ENCODE measurements at regions not wholly inside any gene's neighbourhood (a gene's known extent, or its start where the extent isn't known, plus 50 kb on each side); places are given as distances from the start of the nearest gene placed in this dataset.

DNA sequence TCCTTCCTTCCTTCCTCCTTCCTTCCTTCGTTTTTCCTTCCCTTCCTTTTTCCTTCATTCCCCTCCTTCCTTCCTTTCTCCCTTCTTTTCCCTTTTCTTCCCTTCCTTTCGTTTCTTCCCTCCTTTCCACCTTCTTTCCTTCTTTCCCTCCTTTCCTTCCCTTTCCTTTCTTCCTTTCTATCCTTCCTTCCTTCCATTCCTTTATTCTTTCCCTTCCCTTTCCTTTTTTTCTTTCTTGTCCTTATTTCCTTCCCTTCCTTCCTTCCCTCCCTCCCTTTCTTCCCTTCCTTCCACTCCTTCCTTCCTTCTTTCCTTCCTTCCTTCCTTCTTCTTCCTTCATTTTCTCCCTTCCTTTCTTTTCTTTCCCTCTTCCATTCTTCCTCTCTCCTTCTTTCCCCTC lies 394.6 kb downstream of the GABRB3 start:
- Histone ChIP-seq H3K27ac (no peak overlapping the region), H3K27me3 (no peaks in the 10 kb centered on the region), H3K4me1 (ENCODE audit: insufficient read depth) (no peaks in the 10 kb centered on the region), H3K9me3 (ENCODE audit: low read depth) (no peaks in the 10 kb centered on the region), H3K9me2 (replicated peaks; ENCODE audit: insufficient read depth) (no peaks in the 10 kb centered on the region), H3K4me3 (no peak overlapping the region), H3K4me2 (no peak overlapping the region), H3K36me3 (replicated peaks; ENCODE audit: insufficient read depth, low read depth) (no peaks in the 10 kb centered on the region), H4K20me1 (ENCODE audit: insufficient read depth, poor library complexity, severe bottlenecking) (no peaks in the 10 kb centered on the region), H3K79me2 (no peaks in the 10 kb centered on the region), H2AFZ (no peak overlapping the region)
- WGBS (ENCODE audit: low lambda C conversion rate, missing lambda C conversion rate) = no CpG with 5 or more reads among the region's 2 CpGs
- TF ChIP-seq EZH2phosphoT487 (IDR thresholded peaks at IDR 0.05; ENCODE audit: low read depth, severe bottlenecking, unreplicated experiment) (no peak), EZH2 (IDR thresholded peaks at IDR 0.05; ENCODE audit: borderline replicate concordance) (no peak)
- TF ChIP-seq, protein P1, sequence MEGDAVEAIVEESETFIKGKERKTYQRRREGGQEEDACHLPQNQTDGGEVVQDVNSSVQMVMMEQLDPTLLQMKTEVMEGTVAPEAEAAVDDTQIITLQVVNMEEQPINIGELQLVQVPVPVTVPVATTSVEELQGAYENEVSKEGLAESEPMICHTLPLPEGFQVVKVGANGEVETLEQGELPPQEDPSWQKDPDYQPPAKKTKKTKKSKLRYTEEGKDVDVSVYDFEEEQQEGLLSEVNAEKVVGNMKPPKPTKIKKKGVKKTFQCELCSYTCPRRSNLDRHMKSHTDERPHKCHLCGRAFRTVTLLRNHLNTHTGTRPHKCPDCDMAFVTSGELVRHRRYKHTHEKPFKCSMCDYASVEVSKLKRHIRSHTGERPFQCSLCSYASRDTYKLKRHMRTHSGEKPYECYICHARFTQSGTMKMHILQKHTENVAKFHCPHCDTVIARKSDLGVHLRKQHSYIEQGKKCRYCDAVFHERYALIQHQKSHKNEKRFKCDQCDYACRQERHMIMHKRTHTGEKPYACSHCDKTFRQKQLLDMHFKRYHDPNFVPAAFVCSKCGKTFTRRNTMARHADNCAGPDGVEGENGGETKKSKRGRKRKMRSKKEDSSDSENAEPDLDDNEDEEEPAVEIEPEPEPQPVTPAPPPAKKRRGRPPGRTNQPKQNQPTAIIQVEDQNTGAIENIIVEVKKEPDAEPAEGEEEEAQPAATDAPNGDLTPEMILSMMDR (IDR thresholded peaks at IDR 0.05; ENCODE audit: poor library complexity) = no peak
- no peak for DNase-seq (ENCODE audit: low spot score)

GRCh38 chr15:26376243-26376642 lies 396.6 kb downstream of the GABRB3 start:
- no peak overlapping the region for H3K27ac ChIP-seq
- no peaks in the 10 kb centered on the region for H3K27me3 ChIP-seq
- H2AFZ ChIP-seq = no peak overlapping the region
- H4K20me1 ChIP-seq (ENCODE audit: insufficient read depth, poor library complexity, severe bottlenecking) = no peaks in the 10 kb centered on the region
- 57% methylated on average over 2 of the region's 2 CpGs for WGBS (ENCODE audit: low lambda C conversion rate, missing lambda C conversion rate)
- H3K36me3 ChIP-seq (replicated peaks; ENCODE audit: insufficient read depth, low read depth) = no peaks in the 10 kb centered on the region
- no peak for DNase-seq (ENCODE audit: low spot score)
- no peak overlapping the region for H3K4me2 ChIP-seq
- H3K79me2 ChIP-seq = no peaks in the 10 kb centered on the region
- H3K9me2 ChIP-seq (replicated peaks; ENCODE audit: insufficient read depth) = no peaks in the 10 kb centered on the region
- H3K4me1 ChIP-seq (ENCODE audit: insufficient read depth) = no peaks in the 10 kb centered on the region
- TF ChIP-seq, protein P1 (IDR thresholded peaks at IDR 0.05; ENCODE audit: poor library complexity) = no peak
- no peak for TF ChIP-seq EZH2phosphoT487 (IDR thresholded peaks at IDR 0.05; ENCODE audit: low read depth, severe bottlenecking, unreplicated experiment)
- TF ChIP-seq EZH2 (IDR thresholded peaks at IDR 0.05; ENCODE audit: borderline replicate concordance) = no peak
- H3K4me3 ChIP-seq = no peak overlapping the region
- H3K9me3 ChIP-seq (ENCODE audit: low read depth) = no peaks in the 10 kb centered on the region

- WGBS (ENCODE audit: low lambda C conversion rate, missing lambda C conversion rate) = 89% methylated on average over 1 of the region's 1 CpG
- TF ChIP-seq, protein P1 (IDR thresholded peaks at IDR 0.05; ENCODE audit: poor library complexity) = no peak
- no peak for TF ChIP-seq EZH2phosphoT487 (IDR thresholded peaks at IDR 0.05; ENCODE audit: low read depth, severe bottlenecking, unreplicated experiment)
- no peak for DNase-seq (ENCODE audit: low spot score)
- Histone ChIP-seq H3K9me2 (replicated peaks; ENCODE audit: insufficient read depth) (no peaks in the 10 kb centered on the region), H3K4me3 (no peak overlapping the region), H3K36me3 (replicated peaks; ENCODE audit: insufficient read depth, low read depth) (no peaks in the 10 kb centered on the region), H3K27ac (no peak overlapping the region), H3K4me2 (no peak overlapping the region), H3K9me3 (ENCODE audit: low read depth) (no peaks in the 10 kb centered on the region), H3K79me2 (no peaks in the 10 kb centered on the region), H3K4me1 (ENCODE audit: insufficient read depth) (no peaks in the 10 kb centered on the region), H2AFZ (no peak overlapping the region), H4K20me1 (ENCODE audit: insufficient read depth, poor library complexity, severe bottlenecking) (no peaks in the 10 kb centered on the region), H3K27me3 (no peaks in the 10 kb centered on the region)
Measured at GRCh38 chr15:26374806-26375205, 398.1 kb downstream of the GABRB3 start.

- Histone ChIP-seq H3K79me2 (no peaks in the 10 kb centered on the region), H3K9me2 (replicated peaks; ENCODE audit: insufficient read depth) (no peaks in the 10 kb centered on the region), H3K9me3 (ENCODE audit: low read depth) (no peaks in the 10 kb centered on the region), H3K4me1 (ENCODE audit: insufficient read depth) (no peaks in the 10 kb centered on the region), H3K27ac (no peak overlapping the region), H4K20me1 (ENCODE audit: insufficient read depth, poor library complexity, severe bottlenecking) (no peaks in the 10 kb centered on the region), H3K4me3 (no peak overlapping the region), H3K36me3 (replicated peaks; ENCODE audit: insufficient read depth, low read depth) (no peaks in the 10 kb centered on the region), H3K27me3 (no peaks in the 10 kb centered on the region), H2AFZ (no peak overlapping the region), H3K4me2 (no peak overlapping the region)
- DNase-seq (ENCODE audit: low spot score) = no peak
- TF ChIP-seq EZH2 (IDR thresholded peaks at IDR 0.05; ENCODE audit: borderline replicate concordance) (no peak), EZH2phosphoT487 (IDR thresholded peaks at IDR 0.05; ENCODE audit: low read depth, severe bottlenecking, unreplicated experiment) (no peak)
- TF ChIP-seq, protein P1 (IDR thresholded peaks at IDR 0.05; ENCODE audit: poor library complexity) = no peak
- WGBS (ENCODE audit: low lambda C conversion rate, missing lambda C conversion rate) = 71% methylated on average over 6 of the region's 6 CpGs
Measured at GRCh38 chr15:26372706-26373105, 400.2 kb downstream of the GABRB3 start.

All from hepatocyte (in vitro differentiated cells).